HS-27A (cell line): ENCODE measurements at regions not wholly inside any gene's neighbourhood (a gene's known extent, or its start where the extent isn't known, plus 50 kb on each side); places are given as distances from the start of the nearest gene placed in this dataset.

Experiments used
- DNase-seq: peaks from one replicate; pipeline ENCODE4 v3.0.0-alpha.2; 2012; ENCODE audit warnings: low read depth, missing footprints

GRCh38 chr9:85428230-85428629, 313.5 kb downstream of the AGTPBP1 start:
- no peak for DNase-seq

GRCh38 chr9:85427772-85428171, 314.0 kb downstream of the AGTPBP1 start:
- DNase-seq = no peak

DNA sequence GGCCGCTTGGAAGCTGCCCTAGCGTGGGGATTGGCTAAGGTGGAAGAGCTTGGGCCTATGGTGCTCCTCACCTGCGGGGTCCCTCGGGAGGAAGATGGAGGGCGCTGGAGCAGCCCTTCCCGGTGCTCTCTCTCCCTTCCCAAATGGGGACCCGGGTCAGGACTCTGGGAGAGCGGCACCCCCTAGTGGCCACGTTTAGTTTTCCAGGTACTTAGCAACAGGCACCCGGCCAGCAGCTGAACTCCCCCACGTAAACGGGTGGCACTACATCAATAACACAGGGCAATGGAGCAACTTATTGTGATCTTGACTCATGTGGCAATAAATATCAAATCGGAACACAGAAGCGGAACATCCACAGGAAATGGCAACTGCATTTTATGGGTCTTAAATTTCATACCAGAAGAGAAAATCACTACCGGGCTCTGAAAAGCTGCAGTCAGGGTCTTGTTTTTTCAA, 316.6 kb downstream of the AGTPBP1 start:
- DNase-seq = peak; percentile 22

GRCh38 chr9:85423422-85423821, 318.3 kb downstream of the AGTPBP1 start:
- no peak for DNase-seq

DNA sequence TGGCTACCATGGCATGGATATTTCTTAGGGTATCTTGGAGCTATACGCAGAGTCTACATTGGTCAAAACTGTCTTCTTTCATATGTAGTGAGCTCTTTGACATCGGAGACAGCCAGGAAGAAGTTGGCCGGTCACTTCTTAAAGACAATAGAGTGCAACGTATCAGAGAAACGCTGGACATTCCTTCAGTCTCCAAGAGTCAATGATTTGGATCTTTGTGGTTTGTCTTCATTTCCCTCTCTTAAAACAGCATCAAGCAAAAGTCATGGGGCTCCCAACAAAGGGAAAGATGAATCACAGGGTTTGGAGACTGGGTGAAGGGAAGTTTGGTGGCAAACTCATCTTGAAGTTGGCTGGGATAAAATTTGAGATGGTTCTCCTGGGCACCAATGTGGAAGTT, 320.1 kb downstream of the AGTPBP1 start:
- DNase-seq = no peak

GRCh38 chr9:85420750-85421149, 321.0 kb downstream of the AGTPBP1 start:
- no peak for DNase-seq

DNA sequence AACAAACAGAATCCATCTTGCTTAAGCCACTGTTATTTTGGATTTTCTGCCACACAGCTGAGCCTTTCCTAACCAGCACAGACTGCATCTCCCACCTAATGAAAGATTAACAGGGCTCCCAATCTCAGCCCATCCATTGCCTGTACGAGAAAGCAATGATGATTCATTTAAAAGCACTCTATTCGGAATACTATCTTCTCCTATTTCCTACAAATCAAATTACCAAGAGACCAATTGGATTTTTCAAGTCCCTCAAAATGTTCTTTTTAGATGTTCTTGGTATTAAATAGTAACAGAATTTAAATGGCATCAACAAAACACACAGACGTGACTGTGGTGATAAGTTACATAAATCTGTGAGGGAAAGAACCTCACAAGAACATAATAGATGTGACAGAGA, 324.1 kb downstream of the AGTPBP1 start:
- DNase-seq = no peak

DNA sequence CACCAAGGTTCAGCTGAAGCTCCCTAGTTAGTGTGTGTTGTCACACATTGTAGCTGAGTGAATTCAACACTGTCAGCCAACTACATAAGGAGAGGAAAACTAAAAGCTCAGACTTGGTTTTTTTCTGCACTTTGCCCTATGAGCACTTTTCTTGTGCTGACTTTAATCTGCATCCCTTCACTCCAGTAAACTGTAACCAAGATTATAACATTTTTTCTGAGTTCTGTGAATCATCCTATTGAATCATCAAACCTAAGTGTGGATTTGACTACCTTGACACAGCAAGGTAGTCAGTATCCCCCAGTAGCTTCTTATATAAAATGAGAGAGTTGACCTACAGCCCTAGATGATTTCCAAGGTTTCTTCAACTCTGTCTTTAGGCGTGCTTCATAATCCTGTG, 325.0 kb downstream of the AGTPBP1 start:
- no peak for DNase-seq

- DNase-seq = no peak
Observed at GRCh38 chr9:85414390-85414789, 327.4 kb downstream of the AGTPBP1 start.

GRCh38 chr9:85408494-85408893, 333.3 kb downstream of the AGTPBP1 start:
- DNase-seq = no peak

- DNase-seq = no peak
Observed at GRCh38 chr9:85405566-85405950, 336.2 kb downstream of the AGTPBP1 start.

- DNase-seq = no peak
Observed at GRCh38 chr9:85404911-85405565, 336.7 kb downstream of the AGTPBP1 start.

GRCh38 chr9:85402551-85402950, 339.2 kb downstream of the AGTPBP1 start:
- DNase-seq = no peak

- no peak for DNase-seq
Observed at GRCh38 chr9:85401998-85402397, 339.8 kb downstream of the AGTPBP1 start.

- no peak for DNase-seq
Observed at GRCh38 chr9:85397005-85397404, 344.7 kb downstream of the AGTPBP1 start.

DNA sequence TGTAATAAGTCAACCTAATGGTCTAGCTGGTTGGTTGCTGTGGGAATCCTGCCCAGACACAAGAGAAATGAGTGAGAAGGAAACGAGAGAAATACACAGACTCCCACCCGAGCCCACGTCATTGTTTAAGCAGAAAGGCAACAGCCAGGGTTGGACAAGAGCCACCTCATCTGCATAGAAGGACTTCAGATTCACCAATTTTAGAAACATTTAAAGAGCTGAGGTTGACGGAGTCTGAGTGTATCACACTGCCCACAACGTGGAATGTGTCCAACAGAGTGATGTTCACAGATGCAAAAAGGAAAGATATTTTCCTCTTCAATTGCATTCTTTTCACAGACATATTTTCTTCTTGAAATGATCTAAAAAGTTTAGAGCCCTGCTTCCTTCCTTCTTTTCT, 349.5 kb downstream of the AGTPBP1 start:
- DNase-seq = no peak

GRCh38 chr9:85377731-85378289, 363.9 kb downstream of the AGTPBP1 start:
- no peak for DNase-seq

DNA sequence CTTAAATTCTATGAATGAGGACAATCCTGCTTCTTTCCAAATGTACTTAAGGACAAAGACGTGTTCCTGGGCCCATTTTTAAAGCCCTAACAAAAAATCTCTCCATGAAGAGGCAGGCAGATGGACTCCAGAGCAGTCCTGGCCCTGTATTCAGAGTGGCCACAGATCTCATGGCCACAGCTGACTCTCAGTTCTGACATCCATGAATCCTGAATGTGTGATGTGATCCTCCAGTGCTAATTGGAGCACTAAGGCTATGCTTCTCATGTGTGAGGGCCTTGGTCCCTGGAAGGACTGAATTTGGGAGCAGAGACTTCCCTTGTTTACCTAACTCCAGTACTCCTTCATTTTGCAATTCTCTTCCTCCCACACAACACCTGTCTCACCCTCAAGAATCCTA, 373.0 kb downstream of the AGTPBP1 start:
- DNase-seq = no peak

- DNase-seq = no peak
Observed at GRCh38 chr9:85359161-85359560, 382.6 kb downstream of the AGTPBP1 start.

- DNase-seq = no peak
Observed at GRCh38 chr9:85349046-85349445, 392.7 kb downstream of the AGTPBP1 start.

- DNase-seq = no peak
Observed at GRCh38 chr9:85347541-85347940, 394.2 kb downstream of the AGTPBP1 start.

DNA sequence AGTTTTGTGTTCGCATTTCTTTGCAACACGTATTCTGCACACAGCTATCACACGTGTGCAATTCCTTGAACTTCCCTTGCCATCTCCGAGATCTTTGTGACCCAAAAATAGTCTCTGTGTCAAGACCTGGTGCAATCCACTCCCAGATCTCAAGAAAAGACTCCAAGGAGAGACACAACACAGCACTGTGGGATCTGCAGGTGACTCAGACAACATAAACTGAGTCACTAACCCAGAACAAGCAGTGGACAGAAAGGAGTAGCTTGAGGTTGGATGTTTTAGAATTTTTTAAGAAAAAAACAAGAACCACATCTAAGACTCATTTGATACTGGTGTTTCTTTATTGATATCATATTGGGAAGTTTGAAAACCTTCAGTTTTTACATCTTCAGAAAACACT, 396.9 kb downstream of the AGTPBP1 start:
- DNase-seq = no peak

DNA sequence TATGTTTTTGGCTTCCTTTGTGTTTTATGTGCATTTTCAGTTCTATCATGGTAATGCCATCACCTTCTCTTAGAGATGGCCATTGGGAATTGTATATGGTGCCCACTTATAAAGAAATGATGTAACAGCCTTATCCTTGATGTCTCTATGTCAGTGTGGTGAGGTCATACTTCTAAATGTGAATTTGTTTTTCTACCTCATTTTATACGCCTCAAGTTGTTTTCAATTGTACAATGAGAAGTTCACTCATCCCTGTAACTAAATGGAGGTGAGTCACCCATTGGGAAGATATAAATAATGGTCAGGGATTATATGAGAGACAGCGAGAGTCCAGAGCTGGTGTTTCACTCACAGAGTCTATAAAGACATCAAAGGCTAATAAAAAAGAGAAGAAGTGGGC, 402.4 kb downstream of the AGTPBP1 start:
- no peak for DNase-seq

DNA sequence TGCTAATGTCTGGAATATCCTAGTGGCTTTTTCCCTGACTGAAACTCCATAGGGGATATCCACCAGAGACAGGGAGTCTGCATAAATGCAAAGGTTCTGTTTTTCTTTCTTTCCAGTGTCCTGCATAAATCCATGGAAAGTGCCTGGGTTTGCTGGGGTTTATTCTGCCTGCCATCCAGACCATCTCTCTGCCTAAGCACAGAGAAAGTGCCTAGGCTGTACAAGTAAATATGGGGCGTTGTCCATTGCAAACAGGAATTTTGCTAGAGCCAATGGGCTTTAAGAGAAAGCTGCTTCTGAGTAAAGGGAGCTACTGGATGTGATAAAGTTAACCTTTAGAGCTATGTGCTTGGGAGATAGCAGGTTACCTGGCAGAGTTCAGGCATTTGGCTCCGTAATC, 407.5 kb downstream of the AGTPBP1 start:
- no peak for DNase-seq
